GM19467 (cell line): ENCODE measurements at regions not wholly inside any gene's neighbourhood (a gene's known extent, or its start where the extent isn't known, plus 50 kb on each side); places are given as distances from the start of the nearest gene placed in this dataset.
"Not testable (repeated sequence)": the region's sequence is repeated elsewhere in the genome, so short reads cannot be mapped to it uniquely, and the experiment has no call there.

Source experiments
- ATAC-seq: cut with Tn5 transposase; IDR thresholded peaks from one replicate; pipeline ENCODE4 v1.9.1; 2021; ENCODE audit warnings: mild to moderate bottlenecking, moderate library complexity; ENCODE audit not compliant: unreplicated experiment

DNA sequence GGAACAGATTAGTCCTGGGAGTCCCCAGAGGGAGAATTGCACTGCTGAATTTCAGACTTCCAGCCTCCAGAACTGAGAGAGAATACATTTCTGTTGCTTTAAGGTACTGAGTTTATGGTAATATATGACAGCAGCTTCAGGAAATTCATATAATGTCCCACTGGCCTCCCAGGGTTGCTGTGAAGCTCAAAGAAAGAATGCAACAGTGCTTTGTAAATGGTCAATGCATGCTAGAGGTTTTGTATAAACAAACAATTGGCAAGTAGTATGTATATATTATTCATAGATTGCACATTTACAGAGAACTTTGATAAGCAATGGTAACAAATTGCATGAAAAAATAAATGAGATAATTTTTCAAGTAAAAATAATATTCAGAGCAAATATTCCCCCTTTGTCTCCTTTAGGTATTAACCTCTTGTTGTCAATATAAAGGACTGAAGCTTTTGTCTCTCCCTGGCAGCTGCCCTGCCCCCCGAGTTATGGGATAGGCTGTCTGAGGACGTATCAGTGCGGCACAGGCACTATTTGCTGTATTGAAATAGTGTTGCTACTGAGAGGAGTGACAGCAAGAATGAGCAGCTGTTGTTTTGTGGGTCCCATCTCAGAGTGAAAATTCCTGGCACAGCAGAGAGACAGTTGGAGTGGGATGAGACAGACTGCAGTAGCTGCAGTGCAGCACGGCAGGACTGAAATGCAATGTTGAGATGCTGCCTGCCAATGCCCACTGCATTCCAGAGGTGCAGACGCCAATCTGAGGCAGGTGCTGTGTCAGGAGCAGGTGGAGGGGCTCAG, 194.2 kb upstream of the GLRA1 start:
- ATAC-seq: no peak

DNA sequence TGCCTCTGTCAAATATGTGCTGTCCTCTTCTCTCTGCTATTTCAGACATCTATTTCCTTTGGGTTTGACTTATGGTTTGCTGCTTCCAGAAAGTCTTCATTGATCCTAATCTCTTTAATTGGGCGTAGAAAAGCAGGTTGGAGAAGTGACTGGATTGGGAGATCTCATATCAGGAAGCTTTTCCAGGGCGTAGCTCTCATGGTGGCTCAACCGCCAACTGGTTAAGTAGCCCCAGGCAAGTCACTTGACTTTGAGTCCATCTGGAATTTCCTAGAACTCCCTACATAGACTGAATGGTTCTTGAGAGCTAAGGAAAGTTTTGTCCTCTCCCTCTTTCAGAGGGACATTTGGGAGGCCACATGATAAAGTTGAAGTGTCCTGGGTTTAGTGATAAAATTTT, 192.3 kb upstream of the GLRA1 start:
- ATAC-seq: no peak

DNA sequence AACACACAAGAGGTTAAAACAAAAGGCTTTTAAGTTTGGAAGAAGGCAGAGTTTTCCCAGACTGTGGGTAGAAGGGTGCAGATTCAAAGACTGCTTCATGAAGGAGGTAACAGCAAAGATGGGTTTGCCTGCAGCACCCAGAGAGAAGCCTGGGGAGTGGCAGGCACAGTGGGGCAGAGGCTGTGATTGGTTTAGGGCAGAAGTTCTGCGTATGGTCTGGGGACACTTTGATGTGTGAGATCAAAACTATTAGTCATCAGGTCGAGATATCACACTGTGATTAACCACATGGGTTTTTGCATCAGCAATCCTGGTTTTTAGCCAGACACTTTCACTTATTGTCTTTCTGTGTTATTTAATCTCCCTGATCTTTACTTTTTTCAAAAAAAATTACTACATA, 188.8 kb upstream of the GLRA1 start:
- no peak for ATAC-seq

DNA sequence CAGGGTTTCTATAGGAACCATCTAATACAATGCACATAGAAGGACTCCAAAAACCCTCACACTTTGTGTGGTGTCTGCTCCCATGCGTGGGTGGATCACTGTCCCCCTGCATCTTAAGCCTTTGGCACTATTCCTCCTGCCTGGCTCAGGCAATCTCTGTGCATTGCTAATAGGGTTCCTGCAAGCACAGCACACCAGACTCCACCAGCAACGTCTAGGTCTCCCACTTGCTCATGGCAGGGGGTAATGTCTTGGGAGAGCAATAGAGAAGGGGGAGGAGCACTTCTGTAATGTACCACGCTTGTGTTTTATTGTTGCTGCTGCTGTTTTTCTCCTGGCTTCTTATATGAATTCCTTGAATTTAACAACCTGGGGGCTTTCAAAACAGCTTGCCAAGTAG, 182.6 kb upstream of the GLRA1 start:
- ATAC-seq: no peak

DNA sequence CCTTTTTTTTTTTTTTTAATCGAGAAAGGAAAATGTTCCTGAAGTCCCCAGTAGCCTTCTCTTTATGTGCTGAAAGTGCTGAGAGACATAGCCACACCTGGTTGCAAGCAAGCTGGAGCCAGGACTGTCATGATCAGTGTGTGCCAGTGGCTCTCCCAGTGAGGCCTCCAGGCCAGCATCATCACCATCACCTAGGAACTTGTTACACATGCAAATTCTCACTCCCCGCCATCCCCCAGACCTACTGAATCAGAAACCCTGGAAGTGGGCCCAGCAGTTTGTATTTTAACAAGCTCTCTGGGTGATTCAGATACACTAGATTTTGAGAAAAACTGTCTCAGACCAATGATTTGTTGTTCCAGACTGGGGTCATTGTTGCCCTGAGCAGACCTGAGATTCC, 181.9 kb upstream of the GLRA1 start:
- ATAC-seq: no peak

- ATAC-seq: no peak
Observed at GRCh38 chr5:152105085-152105484, 180.4 kb upstream of the GLRA1 start.

GRCh38 chr5:152104211-152104610, 179.6 kb upstream of the GLRA1 start:
- ATAC-seq: no peak

GRCh38 chr5:152102908-152103307, 178.3 kb upstream of the GLRA1 start:
- not testable (repeated sequence) for ATAC-seq

DNA sequence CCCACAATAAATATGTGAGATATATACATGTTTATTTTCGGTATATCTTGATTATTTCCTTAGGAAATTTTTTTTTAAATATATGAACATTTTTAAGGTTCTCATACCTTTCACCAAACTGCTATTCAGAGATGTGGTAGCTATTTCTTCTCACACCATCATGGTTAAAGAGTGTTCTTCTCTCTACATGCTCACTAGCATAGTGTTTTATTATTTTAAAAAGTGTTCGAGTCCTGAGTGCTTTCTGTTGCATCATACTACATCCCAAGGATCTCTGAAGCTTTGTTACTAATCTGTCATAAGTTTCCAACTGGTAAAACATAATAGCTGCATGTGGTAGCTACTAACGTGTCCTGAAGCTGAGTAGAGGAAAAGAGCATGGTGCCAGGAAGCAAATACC, 177.4 kb upstream of the GLRA1 start:
- no peak for ATAC-seq

- ATAC-seq: no peak
Observed at GRCh38 chr5:152100462-152100861, 175.8 kb upstream of the GLRA1 start.

- no peak for ATAC-seq
Observed at GRCh38 chr5:152097128-152097527, 172.5 kb upstream of the GLRA1 start.

GRCh38 chr5:152094716-152095115, 170.1 kb upstream of the GLRA1 start:
- no peak for ATAC-seq

DNA sequence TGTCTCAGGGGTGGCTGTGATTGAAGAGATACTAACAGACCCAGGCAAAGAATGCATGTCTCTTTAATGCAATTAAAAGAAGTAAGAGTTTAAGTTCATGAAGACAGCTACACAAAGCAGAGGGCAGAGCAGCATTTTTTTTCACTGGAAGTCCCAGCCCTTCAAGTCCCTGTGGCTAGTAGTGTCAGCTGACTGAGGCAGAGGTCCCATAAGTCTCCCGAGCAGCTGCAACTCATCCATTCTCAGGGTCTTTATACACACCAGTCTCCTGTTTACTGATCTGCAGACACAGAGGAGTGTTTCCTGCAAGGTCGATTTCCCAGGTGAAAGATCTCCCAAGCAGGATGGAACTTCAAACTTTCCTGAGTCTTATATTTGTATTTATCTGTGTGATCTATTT, 169.4 kb upstream of the GLRA1 start:
- ATAC-seq: no peak

- no peak for ATAC-seq
Observed at GRCh38 chr5:152092580-152092979, 167.9 kb upstream of the GLRA1 start.

DNA sequence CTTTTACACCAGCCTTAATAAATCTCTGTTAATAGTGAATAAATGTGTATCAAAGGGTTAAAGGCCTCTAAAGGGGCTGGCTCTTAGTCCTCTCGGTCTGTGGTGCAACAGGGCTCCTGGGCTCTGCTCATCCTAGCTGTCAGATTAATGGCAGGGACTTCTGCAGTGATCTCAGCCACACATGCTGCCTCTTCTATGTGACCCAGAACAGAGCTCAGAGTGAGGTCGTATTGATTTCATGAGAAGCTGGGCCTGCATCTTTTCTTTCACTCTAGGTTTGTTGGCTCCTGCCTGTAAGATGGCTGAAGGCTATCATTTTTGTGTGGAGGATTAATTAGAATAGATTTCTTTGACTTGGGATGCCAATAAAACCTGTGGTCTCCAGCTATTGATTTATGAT, 165.0 kb upstream of the GLRA1 start:
- ATAC-seq: no peak

- ATAC-seq: no peak
Observed at GRCh38 chr5:152086668-152087067, 162.0 kb upstream of the GLRA1 start.

DNA sequence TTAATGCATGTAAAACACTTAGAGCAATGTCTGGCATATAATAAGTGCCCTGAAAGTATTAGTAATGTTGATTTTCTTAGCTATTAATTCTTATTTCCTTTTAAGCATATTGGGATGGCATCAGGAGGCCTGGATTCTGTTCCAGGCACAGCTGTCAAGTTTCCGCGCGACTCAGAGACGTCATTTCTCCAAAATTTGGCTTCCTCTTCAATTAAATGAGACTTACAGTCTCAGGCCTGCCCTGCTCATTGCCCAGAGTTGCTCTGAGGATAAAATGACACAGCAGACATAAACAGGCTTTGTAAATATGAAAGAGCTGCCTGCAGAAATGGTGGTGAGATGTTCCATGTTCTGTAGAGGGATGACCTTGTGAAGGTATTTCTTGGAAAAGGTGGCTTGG, 159.8 kb upstream of the GLRA1 start:
- no peak for ATAC-seq

- ATAC-seq: no peak
Observed at GRCh38 chr5:152083231-152083630, 158.6 kb upstream of the GLRA1 start.

DNA sequence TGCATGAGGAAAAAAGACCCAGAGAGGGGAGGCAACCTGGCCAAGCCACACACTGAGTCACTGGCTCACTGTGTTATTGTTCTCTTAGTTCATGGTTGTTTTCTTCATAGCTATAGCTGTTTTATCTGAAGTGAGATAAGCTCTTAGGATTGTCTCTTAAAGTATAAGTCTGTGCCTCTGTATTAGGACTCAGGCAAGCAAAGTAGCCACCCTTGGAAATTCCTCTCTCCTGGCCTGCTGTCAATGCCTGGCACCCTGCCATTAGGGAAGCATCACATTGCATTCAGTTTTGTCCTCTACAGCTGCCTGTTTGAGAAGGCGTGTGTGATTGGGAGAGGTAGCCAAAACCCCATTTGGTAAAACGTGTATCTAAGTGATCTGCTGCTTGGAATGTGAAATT, 147.4 kb upstream of the GLRA1 start:
- no peak for ATAC-seq

- ATAC-seq: no peak
Observed at GRCh38 chr5:152070591-152070990, 145.9 kb upstream of the GLRA1 start.

- ATAC-seq: no peak
Observed at GRCh38 chr5:152066784-152067183, 142.1 kb upstream of the GLRA1 start.

DNA sequence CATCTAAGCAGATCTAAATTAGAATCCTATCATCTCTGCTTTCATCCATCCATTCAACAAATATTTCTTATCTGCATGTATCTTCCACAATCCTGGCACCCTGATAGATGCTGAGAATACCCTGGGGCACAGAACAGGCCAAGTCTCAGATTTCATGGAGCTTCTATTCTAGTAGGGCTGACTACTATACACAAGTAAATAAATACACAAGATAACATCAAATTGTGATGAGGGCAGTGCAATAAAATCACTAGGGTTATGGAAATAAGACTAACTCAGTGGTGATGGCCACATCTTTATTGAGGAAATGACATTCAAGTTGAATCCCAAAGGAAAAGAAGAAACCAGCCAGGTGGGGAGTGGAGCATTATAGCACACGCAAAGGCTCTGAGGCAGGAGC, 138.4 kb upstream of the GLRA1 start:
- no peak for ATAC-seq

DNA sequence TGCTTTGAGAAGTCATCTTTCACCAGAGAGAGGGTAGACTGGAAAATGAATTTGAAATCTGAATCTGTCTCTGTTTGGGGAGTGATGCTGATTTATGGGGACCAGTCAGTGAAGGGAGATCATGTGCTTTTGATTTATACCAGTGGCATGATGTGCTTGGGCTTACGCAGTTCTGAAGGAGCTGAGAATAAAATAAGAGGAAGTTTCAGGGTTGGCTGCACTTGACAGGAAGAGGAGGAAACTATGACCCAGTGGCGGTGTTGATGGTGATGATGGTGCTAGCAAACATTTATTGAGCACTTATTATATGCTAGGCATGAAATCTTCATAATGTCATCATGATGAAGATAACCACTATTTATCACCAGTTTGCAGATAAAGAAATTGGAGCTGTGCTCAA, 136.4 kb upstream of the GLRA1 start:
- no peak for ATAC-seq
